Stomach (tissue), 4 donors: ENCODE measurements at regions not wholly inside any gene's neighbourhood (a gene's known extent, or its start where the extent isn't known, plus 50 kb on each side); places are given as distances from the start of the nearest gene placed in this dataset.

Source experiments
- CTCF ChIP-seq, 7 experiments: fragments of 450-650 bp in 4 of 7; fragments of 200-600 bp in 3 of 7; sonication (generic) in 3 of 7; IDR thresholded peaks; one replicate each; pipeline ENCODE4 v1.5.1; 2016 to 2019; ENCODE audit warnings: antibody characterized with exemption in 7 of 7, control low read depth in 2 of 7, mild to moderate bottlenecking in 1 of 7
- POLR2A ChIP-seq, 4 donors: fragments of 450-650 bp; IDR thresholded peaks; one replicate each; pipeline ENCODE4 v1.6.1; 2016; ENCODE audit warnings: antibody characterized with exemption in 4 of 4, control low read depth in 2 of 4, mild to moderate bottlenecking in 1 of 4, moderate library complexity in 1 of 4

GRCh38 chr12:131353826-131354225 is 357.1 kb upstream of the SFSWAP start:
- no peak for TF ChIP-seq CTCF (IDR thresholded peaks at IDR 0.05)
- no peak for TF ChIP-seq POLR2A (IDR thresholded peaks at IDR 0.05)
